Hepatic stellate cell (primary cell): ENCODE measurements at regions not wholly inside any gene's neighbourhood (a gene's known extent, or its start where the extent isn't known, plus 50 kb on each side); places are given as distances from the start of the nearest gene placed in this dataset.

Source experiments
- DNase-seq: peaks from one replicate; pipeline ENCODE4 v3.0.0; 2011; ENCODE audit warnings: low spot score

- no peak for DNase-seq
These were observed 1158.1 kb upstream of the TENM4 start for GRCh38 chr11:80598905-80599304.

DNA sequence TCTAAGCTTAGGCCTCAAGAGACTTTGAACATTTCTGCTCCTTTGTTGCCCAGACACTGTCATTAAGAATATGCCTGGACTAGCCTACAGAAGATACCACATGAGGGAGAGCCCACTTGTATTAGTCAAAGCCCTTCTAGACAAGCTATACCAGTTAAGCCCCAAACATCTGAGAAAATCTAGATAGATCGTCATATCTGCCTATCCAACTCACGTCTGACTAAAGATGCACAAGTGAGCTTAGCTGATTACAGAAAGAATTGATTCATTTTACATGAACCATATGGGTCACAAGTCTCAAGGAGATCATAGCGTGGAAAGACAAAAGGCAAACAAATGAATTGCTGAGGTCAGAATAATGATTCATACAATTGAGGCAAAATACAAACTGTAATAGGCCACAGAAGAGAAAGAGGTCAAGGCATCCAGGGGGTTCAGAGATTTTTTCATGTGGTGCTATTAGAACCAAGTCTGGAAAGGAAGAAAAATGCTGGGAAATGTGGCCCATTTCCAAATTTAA, 1155.5 kb upstream of the TENM4 start:
- no peak for DNase-seq

- peak; percentile 0 for DNase-seq
These were observed 1154.2 kb upstream of the TENM4 start for GRCh38 chr11:80595011-80595410.

DNA sequence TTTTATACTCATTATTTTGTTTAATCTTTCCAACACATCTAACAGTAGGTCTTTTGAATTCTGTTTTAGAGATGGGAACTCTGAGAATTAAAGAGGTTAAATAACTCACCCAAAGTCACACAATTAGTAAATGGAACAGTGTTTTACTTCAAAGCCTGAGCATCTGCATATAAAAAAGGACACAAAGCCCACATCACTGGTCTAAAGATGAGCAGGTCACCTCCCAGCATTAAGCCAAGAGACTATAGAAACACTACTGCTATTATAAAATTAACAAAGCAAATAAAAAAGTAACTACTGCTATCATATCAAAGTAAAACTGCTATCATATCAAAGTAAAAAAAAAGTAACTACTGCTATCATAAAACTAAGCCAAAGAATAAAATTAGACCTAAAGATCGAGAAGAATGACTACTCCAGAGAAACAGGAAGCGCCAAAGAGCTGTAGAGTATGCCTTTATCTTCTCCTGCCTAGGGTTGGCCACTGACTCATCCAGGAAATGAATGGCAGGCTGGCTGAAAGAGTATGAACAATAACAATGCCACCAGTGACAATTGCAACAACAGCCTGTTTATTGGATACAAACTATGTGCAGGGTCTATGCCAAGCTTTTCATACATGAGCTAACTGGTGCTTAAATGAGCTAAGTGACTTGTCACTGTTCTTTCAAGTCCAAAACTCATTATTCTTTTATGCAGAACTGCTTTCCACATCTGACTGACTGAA, 1153.0 kb upstream of the TENM4 start:
- DNase-seq = no peak

DNA sequence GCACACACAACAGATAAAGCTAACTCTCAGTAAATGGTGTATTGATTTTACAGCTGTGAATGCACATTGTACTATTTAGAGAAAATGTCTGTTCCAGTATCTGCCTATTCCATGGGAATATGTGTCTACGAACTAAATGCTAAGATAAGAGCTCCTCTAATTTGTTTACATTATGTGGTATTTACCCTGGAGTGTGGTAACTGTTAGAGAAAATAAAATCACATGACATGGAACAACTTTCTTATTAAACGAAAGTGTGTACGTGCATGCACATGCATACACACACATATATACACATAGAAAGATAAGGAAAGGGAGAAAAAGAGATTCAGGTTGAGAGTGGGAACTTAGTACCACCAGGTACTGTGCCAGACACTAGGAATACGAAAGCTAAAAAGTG, 1151.7 kb upstream of the TENM4 start:
- no peak for DNase-seq

DNA sequence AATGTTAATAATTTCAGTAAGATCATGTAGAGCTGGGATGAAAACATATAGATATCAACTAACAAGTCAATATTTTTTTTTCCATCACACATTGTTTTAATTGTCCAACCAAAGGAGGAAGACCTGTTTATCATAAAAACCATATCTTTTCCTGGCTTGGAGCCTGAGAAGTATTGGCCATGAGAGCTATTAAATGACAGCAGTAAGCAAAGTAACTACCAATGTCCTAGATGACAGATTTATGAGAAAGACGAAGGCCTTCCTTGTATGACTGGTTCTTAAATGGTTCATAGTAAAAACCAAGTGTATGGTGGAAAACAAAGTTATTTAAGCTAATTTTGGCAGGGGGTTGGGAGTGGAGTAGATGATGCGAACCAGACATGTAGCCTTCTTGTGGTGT, 1147.1 kb upstream of the TENM4 start:
- no peak for DNase-seq

GRCh38 chr11:80586464-80586863, 1145.6 kb upstream of the TENM4 start:
- no peak for DNase-seq

- DNase-seq = no peak
These were observed 1143.8 kb upstream of the TENM4 start for GRCh38 chr11:80584661-80585060.

DNA sequence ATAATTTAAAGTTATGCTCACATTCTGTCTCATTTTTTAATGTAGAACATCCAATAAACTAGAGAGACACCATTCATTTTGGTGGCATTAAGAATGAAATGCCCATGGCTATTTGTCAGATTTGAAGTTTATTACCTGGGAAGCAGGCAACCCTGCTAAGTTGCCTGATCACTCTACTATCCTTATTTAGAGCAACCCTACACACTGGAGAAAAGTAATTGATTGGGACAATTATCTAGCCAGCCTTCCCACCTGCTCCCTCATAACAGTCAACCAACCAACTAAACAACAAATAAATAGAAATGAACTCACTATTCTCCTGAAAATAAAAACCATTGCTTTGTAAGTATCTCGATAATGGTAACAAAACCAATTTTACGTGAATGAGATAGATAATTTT, 1129.0 kb upstream of the TENM4 start:
- no peak for DNase-seq

GRCh38 chr11:80565231-80565630, 1124.4 kb upstream of the TENM4 start:
- DNase-seq = no peak

DNA sequence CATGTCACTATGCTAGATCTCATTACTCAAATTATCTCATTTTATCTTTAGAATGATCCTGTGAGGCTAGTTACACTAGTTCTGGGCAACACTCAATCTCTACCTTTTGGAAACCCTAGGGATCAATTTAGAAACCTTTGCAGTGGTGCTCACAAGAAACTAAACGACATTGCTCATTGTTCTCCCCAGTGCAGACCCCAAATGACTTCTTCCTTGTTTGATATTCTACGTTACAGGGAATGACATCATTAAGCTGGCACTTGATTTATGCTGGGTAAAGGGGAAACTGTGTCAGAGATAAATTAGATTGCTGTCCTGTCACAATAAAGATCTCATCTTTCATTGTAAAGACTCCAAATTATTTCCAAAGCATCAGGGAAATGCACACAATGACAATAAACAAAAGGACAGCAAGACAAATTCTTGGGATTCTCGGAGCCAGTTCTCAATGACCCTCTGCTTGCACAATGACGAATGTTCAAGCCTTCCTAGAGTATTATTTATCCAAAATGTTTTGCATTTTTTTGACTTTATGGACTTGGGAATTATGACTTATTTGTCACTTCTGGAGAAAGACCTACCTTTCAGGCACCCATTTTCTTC, 1121.8 kb upstream of the TENM4 start:
- no peak for DNase-seq

- DNase-seq = no peak
These were observed 1119.1 kb upstream of the TENM4 start for GRCh38 chr11:80559942-80560341.

DNA sequence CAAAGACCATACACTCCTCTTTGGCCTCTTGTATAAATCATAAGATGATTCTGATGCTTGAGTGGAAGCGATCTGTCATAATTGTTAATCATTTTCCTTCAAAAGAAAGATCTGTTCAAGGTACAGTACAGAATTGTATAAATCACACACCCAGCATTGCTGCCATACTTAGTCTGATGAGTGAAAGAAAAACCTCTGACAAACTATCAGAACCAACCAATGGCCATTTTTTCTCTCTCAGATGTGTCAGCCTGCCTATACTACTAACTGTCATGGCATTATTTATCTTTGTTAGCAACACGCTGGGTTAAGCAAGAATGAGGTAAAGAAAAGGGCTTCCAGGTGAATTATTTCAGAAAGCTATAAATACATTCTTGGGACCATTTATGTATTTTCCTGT, 1112.7 kb upstream of the TENM4 start:
- no peak for DNase-seq

- no peak for DNase-seq
These were observed 1101.9 kb upstream of the TENM4 start for GRCh38 chr11:80542704-80543103.

GRCh38 chr11:80538040-80538439, 1097.2 kb upstream of the TENM4 start:
- no peak for DNase-seq

- DNase-seq = no peak
These were observed 1092.6 kb upstream of the TENM4 start for GRCh38 chr11:80533463-80533862.

DNA sequence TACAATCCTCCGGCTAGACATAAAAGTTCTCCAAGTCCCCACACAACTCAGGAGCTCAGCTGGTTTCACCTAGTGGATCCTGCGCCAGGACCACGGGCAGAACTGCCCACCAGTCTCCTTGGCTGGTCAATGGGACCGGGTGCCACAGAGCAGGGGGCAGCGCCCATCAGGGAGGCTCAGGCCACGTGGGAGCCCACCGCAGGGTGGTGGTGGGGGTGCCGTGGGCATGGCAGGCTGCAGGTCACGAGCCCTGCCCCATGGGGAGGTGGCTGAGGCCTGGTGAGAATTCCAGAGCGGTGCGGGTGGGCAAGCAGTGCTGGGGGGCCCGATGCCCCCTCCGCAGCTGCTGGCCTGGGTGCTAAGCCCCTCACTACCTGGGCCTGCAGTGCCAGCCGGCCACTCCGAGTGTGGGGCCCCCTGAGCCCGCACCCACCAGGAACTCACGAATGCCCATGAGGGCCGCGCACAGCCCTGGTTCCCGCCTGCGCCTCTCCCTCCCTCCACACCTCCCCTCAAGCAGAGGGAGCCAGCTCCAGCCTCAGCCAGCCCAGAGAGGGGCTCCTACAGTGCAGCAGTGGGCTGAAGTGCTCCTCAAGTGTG, 1091.9 kb upstream of the TENM4 start:
- no peak for DNase-seq

DNA sequence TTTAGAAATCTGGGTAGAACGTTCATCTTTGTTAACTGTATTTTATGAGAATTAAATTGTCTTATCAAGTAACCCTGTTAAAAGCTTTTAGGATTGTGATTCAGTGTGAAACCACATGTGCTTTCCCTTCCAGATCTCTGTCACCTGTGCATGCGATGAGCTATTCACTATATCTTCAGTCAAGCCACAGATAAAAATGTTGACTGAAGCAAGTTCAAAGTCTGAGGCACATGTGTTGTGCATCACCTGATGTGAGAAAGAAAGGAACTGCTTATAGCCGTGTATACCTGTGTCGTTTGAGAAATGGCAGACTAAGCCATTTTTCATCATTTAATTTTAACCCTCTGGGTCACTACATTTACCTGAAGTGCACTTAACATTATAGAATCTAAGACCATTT, 1088.9 kb upstream of the TENM4 start:
- DNase-seq = no peak

GRCh38 chr11:80525663-80526405, 1085.0 kb upstream of the TENM4 start:
- no peak for DNase-seq

DNA sequence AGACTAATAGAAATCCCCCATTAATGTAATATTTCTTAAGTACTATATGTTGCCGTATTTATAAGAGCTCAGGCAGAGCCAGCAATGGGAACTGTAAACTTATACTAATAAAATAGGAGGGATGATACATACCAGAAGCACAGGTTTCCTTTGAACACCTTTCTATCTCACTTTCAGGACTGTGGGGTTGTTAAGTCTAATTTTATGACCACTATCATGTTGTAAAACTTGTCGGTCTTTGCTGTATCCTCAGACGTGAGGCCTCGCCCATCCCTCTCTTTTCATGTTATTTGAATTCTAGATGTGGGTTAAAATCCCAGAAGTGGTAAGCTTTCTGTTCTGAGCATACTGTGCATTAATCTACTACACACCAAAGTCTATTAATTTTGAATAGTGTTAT, 1083.5 kb upstream of the TENM4 start:
- no peak for DNase-seq

DNA sequence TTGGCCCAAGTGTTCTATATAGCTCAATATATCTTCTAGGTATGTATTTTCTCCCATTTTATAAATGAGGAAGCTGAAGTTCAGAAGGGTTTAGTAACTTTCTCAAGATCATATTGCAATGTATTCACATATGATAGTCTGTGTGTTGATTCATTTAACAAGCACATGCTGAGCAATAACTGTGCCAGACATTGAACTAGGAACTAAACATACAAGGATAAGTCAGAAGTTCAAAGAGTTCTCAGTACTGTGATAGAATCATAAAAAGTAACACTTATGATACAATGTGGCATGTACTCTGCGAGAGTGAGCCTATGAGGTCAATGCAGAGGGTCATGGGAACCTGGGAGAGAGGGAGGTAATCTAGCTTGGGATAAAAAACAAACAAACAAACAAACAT, 1082.2 kb upstream of the TENM4 start:
- no peak for DNase-seq

- DNase-seq = no peak
These were observed 1080.8 kb upstream of the TENM4 start for GRCh38 chr11:80521592-80521991.

- no peak for DNase-seq
These were observed 1079.7 kb upstream of the TENM4 start for GRCh38 chr11:80520507-80520887.
